CD14-positive monocyte (primary cell): ENCODE measurements at regions not wholly inside any gene's neighbourhood (a gene's known extent, or its start where the extent isn't known, plus 50 kb on each side); places are given as distances from the start of the nearest gene placed in this dataset.

ENCODE experiments used
- DNase-seq, 3 donors: peaks; one replicate each; pipeline ENCODE4 v3.0.0-alpha.2; 2011 to 2022
- H2AFZ ChIP-seq: 2 replicates; pipeline ENCODE4 v1.6.0; 2012; ENCODE audit warnings: mild to moderate bottlenecking, low read depth, low read length, inconsistent platforms; ENCODE audit not compliant: insufficient read depth, poor library complexity, severe bottlenecking
- H3K27ac ChIP-seq, 2 donors: 1 replicate in 1 of 2; 2 replicates in 1 of 2; pipeline ENCODE4 v1.5.1; 2012 to 2013; ENCODE audit warnings: low read length in 2 of 2, control low read depth in 1 of 2, inconsistent platforms in 1 of 2, low read depth in 1 of 2, mild to moderate bottlenecking in 1 of 2
- H3K27me3 ChIP-seq, 2 donors: one replicate each; pipeline versions ENCODE4 v1.6.0 to v1.6.1; 2011 to 2013; ENCODE audit warnings: low read length in 2 of 2; ENCODE audit not compliant: control insufficient read depth in 2 of 2, insufficient read depth in 2 of 2
- H3K36me3 ChIP-seq, 2 donors: replicated peaks in 1 of 2; 1 replicate in 1 of 2; 2 replicates in 1 of 2; pipeline versions ENCODE4 v1.5.1 to v1.6.1; 2012 to 2013; ENCODE audit warnings: low read length in 2 of 2, control low read depth in 1 of 2, inconsistent platforms in 1 of 2, mild to moderate bottlenecking in 1 of 2; ENCODE audit not compliant: insufficient read depth in 2 of 2, control insufficient read depth in 1 of 2
- H3K4me1 ChIP-seq, 2 donors: 1 replicate in 1 of 2; 2 replicates in 1 of 2; pipeline versions ENCODE4 v1.5.1 to v1.6.1; 2012 to 2013; ENCODE audit warnings: low read length in 2 of 2, control low read depth in 1 of 2, inconsistent platforms in 1 of 2, mild to moderate bottlenecking in 1 of 2, moderate library complexity in 1 of 2; ENCODE audit not compliant: insufficient read depth in 2 of 2, control insufficient read depth in 1 of 2
- H3K4me2 ChIP-seq: replicated peaks from 2 replicates; pipeline ENCODE3; 2012; ENCODE audit warnings: low read length, moderate library complexity, mild to moderate bottlenecking; ENCODE audit not compliant: poor library complexity, severe bottlenecking; ENCODE audit errors: extremely low read depth
- H3K4me3 ChIP-seq, 3 experiments: fragments of 200-600 bp in 1 of 3; sonication (generic) in 1 of 3; replicated peaks in 1 of 3; 1 replicate in 2 of 3; 2 replicates in 1 of 3; pipeline ENCODE4 v1.5.1; 2011 to 2013; ENCODE audit warnings: low read length in 3 of 3, mild to moderate bottlenecking in 3 of 3, control low read depth in 2 of 3, low read depth in 2 of 3, inconsistent platforms in 1 of 3, moderate library complexity in 1 of 3
- H3K79me2 ChIP-seq: 2 replicates; pipeline ENCODE4 v1.6.0; 2012; ENCODE audit warnings: mild to moderate bottlenecking, control low read depth, inconsistent platforms, low read length, moderate library complexity; ENCODE audit not compliant: insufficient read depth
- H3K9ac ChIP-seq: 2 replicates; pipeline ENCODE4 v1.6.0; 2017; ENCODE audit warnings: low read length, mild to moderate bottlenecking; ENCODE audit not compliant: insufficient read depth, poor library complexity, severe bottlenecking
- H3K9me3 ChIP-seq, 2 donors: replicated peaks in 1 of 2; 1 replicate in 1 of 2; 2 replicates in 1 of 2; pipeline versions ENCODE4 v1.5.1 to v1.6.1; 2012 to 2013; ENCODE audit warnings: low read length in 2 of 2, control low read depth in 1 of 2; ENCODE audit not compliant: control insufficient read depth in 1 of 2, insufficient read depth in 1 of 2
- H4K20me1 ChIP-seq: 2 replicates; pipeline ENCODE4 v1.6.0; 2012; ENCODE audit warnings: mild to moderate bottlenecking, low read length, control low read depth, moderate library complexity; ENCODE audit not compliant: insufficient read depth
- H3K27ac Mint-ChIP-seq, 7 donors: one replicate each; pipeline ENCODE4 v1.8.0; 2020; ENCODE audit warnings: mild to moderate bottlenecking in 7 of 7, mixed read lengths in 7 of 7, moderate library complexity in 6 of 7, inconsistent platforms in 2 of 7
- H3K27me3 Mint-ChIP-seq, 3 donors: one replicate each; pipeline ENCODE4 v1.8.0; 2021 to 2022; ENCODE audit warnings: low read depth in 3 of 3, mild to moderate bottlenecking in 3 of 3, mixed read lengths in 3 of 3, moderate library complexity in 3 of 3, inconsistent platforms in 1 of 3
- H3K36me3 Mint-ChIP-seq, 2 donors: one replicate each; pipeline ENCODE4 v1.8.0; 2020; ENCODE audit warnings: mixed read lengths in 2 of 2, inconsistent platforms in 1 of 2, mild to moderate bottlenecking in 1 of 2
- H3K4me1 Mint-ChIP-seq: one replicate; pipeline ENCODE4 v1.8.0; 2020; ENCODE audit warnings: mild to moderate bottlenecking, mixed read lengths
- H3K4me3 Mint-ChIP-seq, 2 donors: one replicate each; pipeline ENCODE4 v1.8.0; 2020; ENCODE audit warnings: mild to moderate bottlenecking in 2 of 2, mixed read lengths in 2 of 2, moderate library complexity in 1 of 2
- H3K9me3 Mint-ChIP-seq, 7 donors: one replicate each; pipeline ENCODE4 v1.8.0; 2020 to 2022; ENCODE audit warnings: mixed read lengths in 7 of 7, mild to moderate bottlenecking in 6 of 7, moderate library complexity in 6 of 7, inconsistent platforms in 2 of 7
- CTCF ChIP-seq: fragments of 200-600 bp; IDR thresholded peaks from one replicate; pipeline ENCODE4 v1.8.0; 2022; ENCODE audit warnings: antibody characterized with exemption, mild to moderate bottlenecking
- WGBS: methylation state at CpG from one replicate; pipeline ENCODE4 v1.1.5; 2013; ENCODE audit warnings: missing lambda C conversion rate; ENCODE audit not compliant: insufficient coverage; 5-methylcytosine and 5-hydroxymethylcytosine counted together
- intact Hi-C, 2 donors: fragments of 100-400 bp; cut with micrococcal nuclease; formaldehyde crosslinking; loops; one replicate each; pipeline versions ENCODE4 v1.15.0 to v1.15.1; 2023

- H3K4me2 ChIP-seq, result no peak overlapping the region
- no peak overlapping the region for H3K27ac ChIP-seq
- H3K9ac ChIP-seq, result no peak overlapping the region
- no peak overlapping the region for H3K27ac Mint-ChIP-seq
- peaks cover 17 to 30% of the 10 kb centered on the region in 2 donors for H3K9me3 ChIP-seq
- intact Hi-C loops, result no loop called here
- peaks cover 5 to 32% (median 23%) of the 10 kb centered on the region in 7 donors for H3K9me3 Mint-ChIP-seq
- no peak for DNase-seq
- peaks cover 0 to 2% (median 1%) of the 10 kb centered on the region in 3 donors for H3K27me3 Mint-ChIP-seq
- no peak for TF ChIP-seq CTCF
- no peak overlapping the region for H2AFZ ChIP-seq
- no peaks in the 10 kb centered on the region for H3K36me3 Mint-ChIP-seq
- 100% methylated on average over 4 of the region's 6 CpGs for WGBS
- H3K4me3 Mint-ChIP-seq, result no peak overlapping the region
- no peak overlapping the region for H3K4me3 ChIP-seq
- no peaks in the 10 kb centered on the region for H3K36me3 ChIP-seq
- H3K4me1 ChIP-seq, result no peaks in the 10 kb centered on the region
- no peaks in the 10 kb centered on the region for H3K79me2 ChIP-seq
- peaks cover 3% of the 10 kb centered on the region for H3K4me1 Mint-ChIP-seq
- no peaks in the 10 kb centered on the region for H3K27me3 ChIP-seq
- H4K20me1 ChIP-seq, result no peaks in the 10 kb centered on the region
Observed at GRCh38 chr6:4625557-4625956, 150.6 kb upstream of the CDYL start.

- no peak for DNase-seq
- intact Hi-C loops, result no loop called here
- 83% methylated on average over 1 of the region's 7 CpGs for WGBS
- H3K9me3 Mint-ChIP-seq, result peaks cover 6 to 28% (median 15%) of the 10 kb centered on the region in 7 donors
- Histone ChIP-seq H3K27me3 (no peaks in the 10 kb centered on the region), H2AFZ (no peak overlapping the region), H4K20me1 (no peaks in the 10 kb centered on the region), H3K4me3 (no peak overlapping the region), H3K9ac (no peak overlapping the region), H3K27ac (no peak overlapping the region), H3K4me2 (no peak overlapping the region), H3K36me3 (no peaks in the 10 kb centered on the region), H3K4me1 (no peaks in the 10 kb centered on the region), H3K79me2 (no peaks in the 10 kb centered on the region), H3K9me3 (peaks cover 9 to 24% of the 10 kb centered on the region in 2 donors)
- no peak for TF ChIP-seq CTCF
- peaks cover 7% of the 10 kb centered on the region for H3K4me1 Mint-ChIP-seq
- H3K27ac Mint-ChIP-seq, result no peak overlapping the region
- peaks cover 0 to 1% (median 0%) of the 10 kb centered on the region in 3 donors for H3K27me3 Mint-ChIP-seq
- no peak overlapping the region for H3K4me3 Mint-ChIP-seq
- no peaks in the 10 kb centered on the region for H3K36me3 Mint-ChIP-seq
Observed at GRCh38 chr6:4624726-4625125, 151.5 kb upstream of the CDYL start.
